C4-2B (cell line): ENCODE measurements at regions not wholly inside any gene's neighbourhood (a gene's known extent, or its start where the extent isn't known, plus 50 kb on each side); places are given as distances from the start of the nearest gene placed in this dataset.

Experiments used
- CTCF ChIP-seq: fragments of 450-650 bp; conservative IDR thresholded peaks from 2 replicates; pipeline ENCODE4 v1.5.1; 2017; ENCODE audit warnings: mild to moderate bottlenecking
- ZFX ChIP-seq: fragments of 450-650 bp; IDR thresholded peaks from 2 replicates; pipeline ENCODE4 v1.6.1; 2017

- no peak for TF ChIP-seq CTCF
- TF ChIP-seq ZFX: no peak
Measured at GRCh38 chr2:239880396-239880795, 144.7 kb downstream of the NDUFA10 start.
